ENCODE measurements at regions not wholly inside any gene's neighbourhood (a gene's known extent, or its start where the extent isn't known, plus 50 kb on each side); places are given as distances from the start of the nearest gene placed in this dataset.

- TF ChIP-seq EZH2phosphoT487 (IDR thresholded peaks at IDR 0.05; ENCODE audit: borderline replicate concordance, low read depth, low read length) (no peak), CTCF (conservative IDR thresholded peaks at IDR 0.05; ENCODE audit: low read length) (no peak)
- DNase-seq (ENCODE audit: low spot score): no peak
- ChIA-PET POLR2A (no interaction called here), CTCF (ENCODE audit: unreplicated experiment) (no interaction called here)
- Histone ChIP-seq H3K4me3 (ENCODE audit: low read depth, low read length, poor library complexity, severe bottlenecking) (no peak overlapping the region), H4K20me1 (ENCODE audit: insufficient read depth, low read length) (no peaks in the 10 kb centered on the region), H3K27ac (ENCODE audit: low read depth, low read length, poor library complexity, severe bottlenecking) (no peak overlapping the region), H3K36me3 (ENCODE audit: insufficient read depth, low read length) (no peaks in the 10 kb centered on the region), H2AFZ (ENCODE audit: low read length) (no peak overlapping the region), H3K4me2 (ENCODE audit: low read length) (no peak overlapping the region), H3K4me1 (ENCODE audit: insufficient read depth, low read length, poor library complexity, severe bottlenecking) (no peaks in the 10 kb centered on the region), H3K9me2 (ENCODE audit: insufficient read depth, low read length) (no peaks in the 10 kb centered on the region), H3K79me2 (ENCODE audit: insufficient read depth, low read depth, low read length) (no peaks in the 10 kb centered on the region), H3K9me3 (ENCODE audit: low read length) (no peaks in the 10 kb centered on the region)
- intact Hi-C loops (cut with micrococcal nuclease; ENCODE audit: unreplicated experiment): no loop called here
- BruUV-seq (replicated peaks): no TSS peak
These were observed 309.6 kb upstream of the SEMA6D start for GRCh38 chr15:47407692-47408091.

GRCh38 chr15:47409038-47409437 is 308.3 kb upstream of the SEMA6D start:
- no peaks in the 10 kb centered on the region for H4K20me1 ChIP-seq (ENCODE audit: insufficient read depth, low read length)
- POLR2A ChIA-PET: interaction anchor here (0.6 kb wide), 1 partner anchor 673 kb away, joined by 6 read pairs; no protein-coding TSS in a partner anchor
- no peaks in the 10 kb centered on the region for H3K4me1 ChIP-seq (ENCODE audit: insufficient read depth, low read length, poor library complexity, severe bottlenecking)
- intact Hi-C loops (cut with micrococcal nuclease; ENCODE audit: unreplicated experiment): no loop called here
- H3K79me2 ChIP-seq (ENCODE audit: insufficient read depth, low read depth, low read length): no peaks in the 10 kb centered on the region
- BruUV-seq (replicated peaks): no TSS peak
- CTCF ChIA-PET (ENCODE audit: unreplicated experiment): no interaction called here
- H2AFZ ChIP-seq (ENCODE audit: low read length): no peak overlapping the region
- no peak for DNase-seq (ENCODE audit: low spot score)
- no peak overlapping the region for H3K4me2 ChIP-seq (ENCODE audit: low read length)
- no peaks in the 10 kb centered on the region for H3K9me2 ChIP-seq (ENCODE audit: insufficient read depth, low read length)
- H3K4me3 ChIP-seq (ENCODE audit: low read depth, low read length, poor library complexity, severe bottlenecking): no peak overlapping the region
- H3K27ac ChIP-seq (ENCODE audit: low read depth, low read length, poor library complexity, severe bottlenecking): no peak overlapping the region
- H3K9me3 ChIP-seq (ENCODE audit: low read length): no peaks in the 10 kb centered on the region
- H3K36me3 ChIP-seq (ENCODE audit: insufficient read depth, low read length): no peaks in the 10 kb centered on the region
- TF ChIP-seq EZH2phosphoT487 (IDR thresholded peaks at IDR 0.05; ENCODE audit: borderline replicate concordance, low read depth, low read length) (no peak), CTCF (conservative IDR thresholded peaks at IDR 0.05; ENCODE audit: low read length) (no peak)

DNA sequence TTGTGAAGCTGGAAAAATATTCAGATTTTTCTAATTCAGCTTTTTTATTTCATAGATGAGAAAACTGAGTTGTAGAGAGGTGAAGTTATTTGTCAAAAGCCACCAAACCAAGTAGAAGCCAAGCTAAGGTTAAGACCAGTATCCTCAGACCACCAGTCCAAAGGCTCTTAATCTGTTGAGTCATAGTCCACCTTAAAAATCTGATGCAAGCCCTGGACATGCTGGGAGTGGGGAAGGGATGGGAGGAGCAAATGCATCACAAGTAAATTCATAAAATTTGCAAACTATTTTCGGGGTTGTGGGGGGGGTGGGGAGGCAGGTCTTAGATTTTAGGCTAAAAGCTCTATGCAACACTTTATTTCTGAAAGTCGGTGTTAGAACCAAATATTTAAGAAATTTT is 307.7 kb upstream of the SEMA6D start:
- CTCF ChIA-PET (ENCODE audit: unreplicated experiment): no interaction called here
- Histone ChIP-seq H3K36me3 (ENCODE audit: insufficient read depth, low read length) (no peaks in the 10 kb centered on the region), H3K4me1 (ENCODE audit: insufficient read depth, low read length, poor library complexity, severe bottlenecking) (no peaks in the 10 kb centered on the region), H3K9me3 (ENCODE audit: low read length) (no peaks in the 10 kb centered on the region), H3K4me2 (ENCODE audit: low read length) (no peak overlapping the region), H3K9me2 (ENCODE audit: insufficient read depth, low read length) (no peaks in the 10 kb centered on the region), H3K27ac (ENCODE audit: low read depth, low read length, poor library complexity, severe bottlenecking) (no peak overlapping the region), H3K4me3 (ENCODE audit: low read depth, low read length, poor library complexity, severe bottlenecking) (no peak overlapping the region), H3K79me2 (ENCODE audit: insufficient read depth, low read depth, low read length) (no peaks in the 10 kb centered on the region), H2AFZ (ENCODE audit: low read length) (no peak overlapping the region), H4K20me1 (ENCODE audit: insufficient read depth, low read length) (no peaks in the 10 kb centered on the region)
- intact Hi-C loops (cut with micrococcal nuclease; ENCODE audit: unreplicated experiment): no loop called here
- POLR2A ChIA-PET: interaction anchor here (0.6 kb wide), 1 partner anchor 672 kb away, joined by 6 read pairs; no protein-coding TSS in a partner anchor
- DNase-seq (ENCODE audit: low spot score): no peak
- no TSS peak for BruUV-seq (replicated peaks)
- no peak for TF ChIP-seq CTCF (conservative IDR thresholded peaks at IDR 0.05; ENCODE audit: low read length)
- TF ChIP-seq EZH2phosphoT487 (IDR thresholded peaks at IDR 0.05; ENCODE audit: borderline replicate concordance, low read depth, low read length): no peak

Measured in OCI-LY7 (cell line).